Ovary (tissue), 3 donors: ENCODE measurements at regions not wholly inside any gene's neighbourhood (a gene's known extent, or its start where the extent isn't known, plus 50 kb on each side); places are given as distances from the start of the nearest gene placed in this dataset.

Source experiments
- CTCF ChIP-seq, 3 donors: fragments of 450-650 bp in 2 of 3; fragments of 200-600 bp in 1 of 3; IDR thresholded peaks; one replicate each; pipeline versions ENCODE4 v1.5.1 to v1.8.0; 2016 to 2022; ENCODE audit warnings: antibody characterized with exemption in 3 of 3, mild to moderate bottlenecking in 1 of 3
- POLR2A ChIP-seq: fragments of 450-650 bp; IDR thresholded peaks from one replicate; pipeline ENCODE4 v1.6.1; 2017; ENCODE audit warnings: antibody characterized with exemption, mild to moderate bottlenecking, moderate library complexity
- donor health status: DM: no; HTN: no; CAD: no.

GRCh38 chr1:212536586-212536985 lies 72.0 kb upstream of the ATF3 start:
- no peak for TF ChIP-seq CTCF (IDR thresholded peaks at IDR 0.05)
- TF ChIP-seq POLR2A: no peak
